ENCODE measurements at regions not wholly inside any gene's neighbourhood (a gene's known extent, or its start where the extent isn't known, plus 50 kb on each side); places are given as distances from the start of the nearest gene placed in this dataset.

DNA sequence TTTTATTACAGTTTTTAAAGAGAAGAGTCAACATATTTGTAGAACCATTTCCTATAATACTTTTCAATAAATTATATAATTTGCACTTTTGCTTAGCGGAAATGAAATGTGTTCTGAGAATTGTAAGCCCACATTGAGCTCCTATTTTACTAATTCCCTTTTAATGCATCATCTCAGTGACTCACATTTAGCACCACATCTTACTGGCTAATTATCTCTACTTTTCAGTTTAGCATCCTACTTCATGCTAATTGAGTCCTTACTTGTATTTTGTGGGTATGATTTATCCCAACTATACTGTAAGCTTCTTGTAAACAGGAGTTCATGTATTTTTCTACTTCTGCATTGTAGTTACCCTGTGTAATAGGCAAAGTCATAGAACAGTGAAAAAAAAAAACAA lies 67.5 kb downstream of the TMX1 start:
- TF ChIP-seq CTCF (IDR thresholded peaks at IDR 0.05; ENCODE audit: insufficient read depth, low read depth, low read length, missing control alignments) = no peak
- no peak overlapping the region for H3K4me3 ChIP-seq (ENCODE audit: low read depth, low read length)
- DNase-seq (ENCODE audit: low read depth) = no peak

DNA sequence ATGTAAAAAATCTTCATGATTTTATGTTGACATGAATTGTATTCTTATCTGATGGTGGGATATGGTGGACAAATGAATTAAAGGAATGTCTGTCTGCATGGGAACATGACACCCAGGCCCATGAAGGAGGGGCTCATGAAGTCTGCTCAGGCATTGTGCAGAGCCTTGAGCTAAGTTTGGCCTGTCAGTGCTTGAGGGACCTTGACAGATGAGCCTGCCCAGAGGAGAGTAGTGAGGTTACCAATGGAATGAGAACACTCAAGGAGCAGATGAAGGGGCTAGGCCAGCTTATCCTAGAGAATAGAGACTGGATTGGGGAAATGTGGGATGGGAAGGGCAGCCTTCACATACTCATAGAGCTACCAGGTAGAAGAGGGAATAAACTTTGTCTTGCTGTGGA lies 68.8 kb downstream of the TMX1 start:
- DNase-seq (ENCODE audit: low read depth) = no peak
- H3K4me3 ChIP-seq (ENCODE audit: low read depth, low read length) = no peak overlapping the region
- no peak for TF ChIP-seq CTCF (IDR thresholded peaks at IDR 0.05; ENCODE audit: insufficient read depth, low read depth, low read length, missing control alignments)

DNA sequence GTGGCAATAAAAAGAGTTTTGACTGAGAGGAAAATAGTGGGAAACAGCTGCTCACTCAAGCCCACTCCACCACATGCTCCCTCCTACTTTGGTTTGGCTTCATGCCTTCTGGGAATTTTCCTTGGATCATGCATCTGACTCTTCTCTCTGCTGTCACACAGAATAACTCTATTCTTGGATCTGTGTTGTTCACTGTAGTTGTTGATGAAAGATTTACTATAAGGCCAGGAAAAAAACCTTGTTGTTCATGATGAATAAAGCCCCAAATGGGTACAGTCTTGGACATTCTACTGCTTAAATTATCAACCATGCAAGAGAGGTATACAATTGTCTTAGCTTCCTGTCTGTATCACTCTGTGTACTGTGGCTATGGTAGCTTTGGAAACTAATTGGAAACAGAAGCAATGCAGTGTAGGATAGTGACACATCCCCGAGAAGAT lies 70.5 kb downstream of the TMX1 start:
- no peak for TF ChIP-seq CTCF (IDR thresholded peaks at IDR 0.05; ENCODE audit: insufficient read depth, low read depth, low read length, missing control alignments)
- no peak for DNase-seq (ENCODE audit: low read depth)
- H3K4me3 ChIP-seq (ENCODE audit: low read depth, low read length) = no peak overlapping the region

DNA sequence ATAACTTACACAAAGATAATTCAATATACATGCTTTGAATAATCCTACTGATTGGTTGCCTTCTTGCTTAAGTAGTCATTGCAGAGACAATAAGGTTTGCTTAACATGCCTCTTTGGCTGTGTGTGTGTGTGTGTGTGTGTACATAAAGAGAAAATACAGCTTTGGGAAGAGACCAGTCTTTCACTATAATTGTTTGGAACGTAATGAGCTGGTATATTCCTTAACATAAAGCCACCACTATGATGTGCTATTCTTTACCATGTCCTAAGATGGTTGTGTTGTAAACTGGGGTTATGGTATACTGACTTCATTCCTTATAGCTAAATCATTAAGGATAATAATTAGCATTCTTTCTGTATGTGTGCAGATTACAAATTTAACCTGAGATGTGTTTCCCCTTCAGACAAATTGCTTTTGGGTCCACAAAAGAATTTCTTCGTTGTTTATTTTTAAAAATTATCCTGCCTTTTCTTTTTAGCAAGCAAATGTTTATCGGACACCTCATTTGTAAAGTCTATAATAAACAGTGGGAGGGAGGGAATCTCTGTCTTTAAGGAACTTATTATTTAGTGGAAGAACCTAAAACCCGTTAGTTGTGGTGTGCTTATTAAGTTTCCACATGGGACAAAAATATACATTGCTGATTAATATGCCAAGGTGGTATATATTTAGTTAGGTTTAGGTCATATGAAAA lies 74.4 kb downstream of the TMX1 start:
- no peak for TF ChIP-seq CTCF (IDR thresholded peaks at IDR 0.05; ENCODE audit: insufficient read depth, low read depth, low read length, missing control alignments)

DNA sequence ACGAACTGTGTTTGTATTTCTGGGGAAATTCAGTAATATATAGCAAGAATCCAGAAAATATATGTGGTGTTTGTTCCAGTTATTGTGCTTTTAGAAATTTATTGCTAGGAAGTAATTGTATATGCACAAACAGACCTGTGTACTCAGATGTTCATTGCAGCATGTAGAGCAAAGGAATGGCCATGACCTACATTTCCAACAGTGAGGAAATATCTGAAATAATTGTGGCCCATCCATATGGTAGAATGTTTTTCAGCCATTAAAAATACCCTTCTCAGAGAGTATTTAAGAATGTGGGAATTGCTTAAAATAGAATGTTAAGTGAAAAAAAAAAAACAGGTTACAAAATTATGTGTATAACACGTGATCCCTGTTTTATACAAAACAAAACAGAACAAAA lies 77.3 kb downstream of the TMX1 start:
- H3K4me3 ChIP-seq (ENCODE audit: low read depth, low read length) = no peak overlapping the region
- no peak for TF ChIP-seq CTCF (IDR thresholded peaks at IDR 0.05; ENCODE audit: insufficient read depth, low read depth, low read length, missing control alignments)
- DNase-seq (ENCODE audit: low read depth) = no peak

More for the DNA sequence above, 74.4 kb downstream of the TMX1 start:
- no peak overlapping the region for H3K4me3 ChIP-seq (ENCODE audit: low read depth, low read length)
- no peak for DNase-seq (ENCODE audit: low read depth)

GRCh38 chr14:51318813-51319597 lies 79.0 kb downstream of the TMX1 start:
- DNase-seq (ENCODE audit: low read depth) = no peak
- no peak for TF ChIP-seq CTCF (IDR thresholded peaks at IDR 0.05; ENCODE audit: insufficient read depth, low read depth, low read length, missing control alignments)
- H3K4me3 ChIP-seq (ENCODE audit: low read depth, low read length) = no peak overlapping the region
